Mucosa of descending colon (tissue), 3 donors: ENCODE measurements at regions not wholly inside any gene's neighbourhood (a gene's known extent, or its start where the extent isn't known, plus 50 kb on each side); places are given as distances from the start of the nearest gene placed in this dataset.

Experiments used
- ATAC-seq: fragments of 200-7000 bp; cut with Tn5 transposase; one replicate; pipeline ENCODE4 v1.9.1; 2020; ENCODE audit warnings: mild to moderate bottlenecking, moderate library complexity
- DNase-seq, 3 donors: peaks; one replicate each; pipeline ENCODE4 v3.0.0-alpha.2; 2020
- H3K36me3 ChIP-seq: fragments of 200-600 bp; one replicate; pipeline ENCODE4 v1.8.0; 2021; ENCODE audit warnings: low read depth, mild to moderate bottlenecking
- H3K4me1 ChIP-seq: fragments of 200-600 bp; one replicate; pipeline ENCODE4 v1.8.0; 2021; ENCODE audit warnings: low read depth, mild to moderate bottlenecking
- H3K4me3 ChIP-seq: fragments of 200-600 bp; one replicate; pipeline ENCODE4 v1.8.0; 2021; ENCODE audit warnings: mild to moderate bottlenecking
- H3K9me3 ChIP-seq: fragments of 200-600 bp; one replicate; pipeline ENCODE4 v1.8.0; 2021; ENCODE audit warnings: mild to moderate bottlenecking
- intact Hi-C, 2 donors: fragments of 100-400 bp; cut with DNase I in 1 of 2; cut with micrococcal nuclease in 1 of 2; formaldehyde crosslinking; loops; one replicate each; pipeline versions ENCODE4 v1.11.0 to v1.11.1; 2022; cut with DNase I, micrococcal nuclease
- TF ChIP-seq, protein P1 (sequence below): fragments of 200-600 bp; IDR thresholded peaks from one replicate; pipeline ENCODE4 v1.8.0; 2022; ENCODE audit warnings: antibody characterized with exemption, mild to moderate bottlenecking
- donor health status: DM: no; HTN: no; CAD: no; lungs with moderate emphysema.
- donor health status: DM: no; HTN: no; CAD: no.
- donor health status: DM: no; HTN: yes; CAD: no.

GRCh38 chr10:62741996-62742395 is 62.5 kb upstream of the ADO start:
- Histone ChIP-seq H3K4me3 (no peak overlapping the region), H3K4me1 (no peaks in the 10 kb centered on the region), H3K36me3 (no peaks in the 10 kb centered on the region), H3K9me3 (no peaks in the 10 kb centered on the region)
- ATAC-seq, result no peak
- TF ChIP-seq, protein P1, sequence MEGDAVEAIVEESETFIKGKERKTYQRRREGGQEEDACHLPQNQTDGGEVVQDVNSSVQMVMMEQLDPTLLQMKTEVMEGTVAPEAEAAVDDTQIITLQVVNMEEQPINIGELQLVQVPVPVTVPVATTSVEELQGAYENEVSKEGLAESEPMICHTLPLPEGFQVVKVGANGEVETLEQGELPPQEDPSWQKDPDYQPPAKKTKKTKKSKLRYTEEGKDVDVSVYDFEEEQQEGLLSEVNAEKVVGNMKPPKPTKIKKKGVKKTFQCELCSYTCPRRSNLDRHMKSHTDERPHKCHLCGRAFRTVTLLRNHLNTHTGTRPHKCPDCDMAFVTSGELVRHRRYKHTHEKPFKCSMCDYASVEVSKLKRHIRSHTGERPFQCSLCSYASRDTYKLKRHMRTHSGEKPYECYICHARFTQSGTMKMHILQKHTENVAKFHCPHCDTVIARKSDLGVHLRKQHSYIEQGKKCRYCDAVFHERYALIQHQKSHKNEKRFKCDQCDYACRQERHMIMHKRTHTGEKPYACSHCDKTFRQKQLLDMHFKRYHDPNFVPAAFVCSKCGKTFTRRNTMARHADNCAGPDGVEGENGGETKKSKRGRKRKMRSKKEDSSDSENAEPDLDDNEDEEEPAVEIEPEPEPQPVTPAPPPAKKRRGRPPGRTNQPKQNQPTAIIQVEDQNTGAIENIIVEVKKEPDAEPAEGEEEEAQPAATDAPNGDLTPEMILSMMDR, result no peak
- DNase-seq, result no peak
- intact Hi-C loops, result no loop called here

DNA sequence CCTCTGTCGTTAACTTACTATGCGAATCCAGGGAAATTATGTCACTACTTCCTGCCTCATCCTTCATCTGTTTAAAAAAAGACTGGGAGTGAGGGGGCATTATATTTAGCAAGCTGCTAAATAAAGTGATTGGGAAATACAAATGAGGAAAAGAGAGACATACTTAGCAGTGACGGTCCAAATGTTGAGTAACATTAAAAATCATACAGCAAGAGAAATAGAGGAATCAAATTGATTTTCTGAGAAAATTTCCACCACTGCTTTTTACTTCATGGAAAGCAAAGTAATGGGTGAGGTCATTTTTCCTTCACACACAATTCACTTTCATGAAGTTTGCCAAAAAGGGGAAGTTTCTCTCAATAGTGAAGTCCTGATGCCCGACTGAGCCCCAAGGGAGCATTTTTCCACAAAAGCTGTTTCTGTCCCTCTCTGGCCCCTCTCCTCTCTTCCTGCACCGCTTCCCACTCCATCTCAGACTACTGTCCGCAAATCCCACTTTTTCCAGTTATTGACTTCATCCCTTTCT is 61.9 kb upstream of the ADO start:
- TF ChIP-seq, protein P1, result no peak
- no peak for DNase-seq
- H3K9me3 ChIP-seq, result no peaks in the 10 kb centered on the region
- no peaks in the 10 kb centered on the region for H3K36me3 ChIP-seq
- H3K4me1 ChIP-seq, result no peaks in the 10 kb centered on the region
- no peak for ATAC-seq
- intact Hi-C loops, result no loop called here
- no peak overlapping the region for H3K4me3 ChIP-seq

DNA sequence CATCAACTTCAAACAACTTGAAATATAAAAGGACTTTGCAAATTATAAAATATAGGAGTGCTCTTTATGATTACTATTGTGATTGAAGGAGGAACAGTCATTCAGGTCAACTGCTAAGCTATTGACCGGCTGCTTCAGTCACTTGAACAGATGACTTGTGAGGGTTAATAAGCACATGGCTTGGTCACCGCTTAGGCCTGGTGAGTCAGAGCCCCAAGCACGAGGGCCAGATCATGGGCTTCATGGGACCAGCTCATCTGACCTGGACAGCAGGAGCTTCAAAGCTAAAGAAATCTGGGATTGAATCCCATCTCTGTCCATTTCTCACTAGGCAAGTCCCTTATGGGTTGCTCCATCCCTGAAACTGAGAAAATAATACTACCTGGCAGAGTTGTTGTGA is 60.4 kb upstream of the ADO start:
- ATAC-seq, result no peak
- no peak for DNase-seq
- no peak overlapping the region for H3K4me3 ChIP-seq
- H3K9me3 ChIP-seq, result no peaks in the 10 kb centered on the region
- TF ChIP-seq, protein P1, result no peak
- intact Hi-C loops, result no loop called here
- H3K36me3 ChIP-seq, result no peaks in the 10 kb centered on the region
- no peaks in the 10 kb centered on the region for H3K4me1 ChIP-seq

DNA sequence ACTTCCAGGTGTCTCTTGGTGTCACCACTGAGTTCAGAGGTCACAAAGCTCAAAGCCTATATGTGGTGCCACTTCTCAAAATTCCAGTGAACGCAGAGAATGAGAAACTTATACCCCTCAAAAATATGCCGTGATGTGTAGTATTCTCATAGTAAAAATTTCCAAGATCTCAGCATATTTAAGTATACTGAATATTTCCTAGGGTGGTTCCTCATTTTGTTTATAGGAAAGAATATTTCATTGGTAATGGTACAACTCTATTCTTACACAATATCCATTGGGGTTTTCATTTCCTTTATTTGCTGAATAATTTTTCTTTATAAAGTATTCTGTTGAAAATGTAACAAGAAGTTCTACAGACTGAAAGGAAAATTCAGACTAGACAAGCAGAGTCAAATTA is 58.9 kb upstream of the ADO start:
- H3K36me3 ChIP-seq, result no peaks in the 10 kb centered on the region
- ATAC-seq (no peak), DNase-seq (no peak)
- no peaks in the 10 kb centered on the region for H3K9me3 ChIP-seq
- intact Hi-C loops, result no loop called here
- H3K4me1 ChIP-seq, result no peaks in the 10 kb centered on the region
- H3K4me3 ChIP-seq, result no peak overlapping the region
- TF ChIP-seq, protein P1, result no peak

DNA sequence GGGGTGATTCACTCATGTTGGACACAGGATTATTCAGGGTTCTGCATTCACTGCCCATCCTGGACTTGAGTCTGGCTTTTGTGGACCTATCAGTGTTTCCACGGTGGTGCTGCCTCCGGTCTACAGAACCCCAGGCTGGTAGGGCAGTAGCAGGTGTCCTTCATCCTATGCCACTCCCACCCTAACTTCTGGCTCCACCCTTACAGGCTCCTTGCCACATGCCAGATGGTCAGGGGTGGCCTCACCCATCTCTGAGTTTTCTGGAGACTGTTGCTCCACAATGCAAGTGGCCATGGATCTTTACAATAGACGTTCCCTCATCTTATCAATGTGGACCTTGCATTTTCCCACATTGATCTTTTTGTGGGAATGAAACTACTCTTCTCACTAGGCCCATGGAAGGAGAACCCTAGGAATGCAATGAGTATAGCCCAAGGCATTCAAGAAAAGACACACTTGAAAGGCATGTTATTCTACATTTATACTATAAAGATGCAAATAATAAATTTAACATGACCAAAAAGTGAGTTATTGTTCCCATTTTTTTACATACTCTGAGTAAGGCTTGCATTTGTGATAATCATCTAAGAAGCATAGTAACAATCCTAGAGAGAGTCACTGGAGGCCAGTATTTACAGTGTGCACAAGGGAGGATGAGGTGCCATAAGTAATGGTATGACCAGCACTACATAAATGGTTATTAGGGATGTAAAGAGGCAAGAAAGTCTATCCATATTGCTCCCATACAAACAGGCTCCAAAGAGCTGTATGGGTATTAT is 57.4 kb upstream of the ADO start:
- Histone ChIP-seq H3K9me3 (no peaks in the 10 kb centered on the region), H3K4me1 (no peaks in the 10 kb centered on the region), H3K4me3 (no peak overlapping the region), H3K36me3 (no peaks in the 10 kb centered on the region)
- intact Hi-C loops, result no loop called here
- DNase-seq, result no peak
- TF ChIP-seq, protein P1, result no peak
- no peak for ATAC-seq
